H1 (cell line): ENCODE measurements at regions not wholly inside any gene's neighbourhood (a gene's known extent, or its start where the extent isn't known, plus 50 kb on each side); places are given as distances from the start of the nearest gene placed in this dataset.

Experiments
- ASH2L ChIP-seq: fragments of 200-600, 300-600 bp; sonication (generic); IDR thresholded peaks from one replicate; pipeline ENCODE4 v1.7.1; 2017; ENCODE audit warnings: low read length
- CBX5 ChIP-seq: fragments of 300-800, 300-1000 bp; sonication (generic); IDR thresholded peaks from 2 replicates; pipeline ENCODE4 v1.7.1; 2016; ENCODE audit warnings: antibody characterized with exemption, low read length, low read depth
- EZH2 ChIP-seq: fragments of 200-600 bp; sonication (generic); IDR thresholded peaks from 2 replicates; pipeline ENCODE4 v1.7.1; 2012; ENCODE audit warnings: low read depth, mild to moderate bottlenecking, moderate library complexity, low read length, inconsistent platforms; ENCODE audit not compliant: severe bottlenecking
- FOSL1 ChIP-seq: IDR thresholded peaks from 2 replicates; pipeline ENCODE4 v1.6.1; 2011; ENCODE audit warnings: mild to moderate bottlenecking, low read depth, low read length, moderate library complexity; ENCODE audit not compliant: insufficient read depth
- GABPA ChIP-seq: IDR thresholded peaks from 2 replicates; pipeline ENCODE4 v1.6.1; 2011; ENCODE audit warnings: mild to moderate bottlenecking, low read length, moderate library complexity, borderline replicate concordance; ENCODE audit not compliant: insufficient read depth
- GTF2F1 ChIP-seq: IDR thresholded peaks from 2 replicates; pipeline ENCODE4 v1.6.1; 2012; ENCODE audit warnings: low read depth, low read length, improper control_type of control experiment, borderline replicate concordance
- JUN ChIP-seq: IDR thresholded peaks from 2 replicates; pipeline ENCODE4 v1.6.1; 2011; ENCODE audit warnings: low read depth, mild to moderate bottlenecking, improper control_type of control experiment, low read length
- KDM4A ChIP-seq: IDR thresholded peaks from one replicate; pipeline ENCODE4 v1.7.1; 2012; ENCODE audit warnings: low read depth, mild to moderate bottlenecking, moderate library complexity, low read length, inconsistent platforms; ENCODE audit not compliant: severe bottlenecking
- NRF1 ChIP-seq: IDR thresholded peaks from 2 replicates; pipeline ENCODE4 v1.6.1; 2011; ENCODE audit warnings: mild to moderate bottlenecking, low read depth, low read length, improper control_type of control experiment
- RAD21 ChIP-seq, 2 experiments: IDR thresholded peaks in 1 of 2; conservative IDR thresholded peaks in 1 of 2; 2 replicates each; pipeline ENCODE4 v1.6.1; 2011; ENCODE audit warnings: low read depth in 2 of 2, low read length in 2 of 2, improper control_type of control experiment in 1 of 2, inconsistent platforms in 1 of 2, mild to moderate bottlenecking in 1 of 2, moderate library complexity in 1 of 2
- RBBP5 ChIP-seq: IDR thresholded peaks from 2 replicates; pipeline ENCODE4 v1.7.1; 2012; ENCODE audit warnings: low read depth, mild to moderate bottlenecking, inconsistent platforms, low read length, moderate library complexity, borderline replicate concordance
- SRF ChIP-seq: IDR thresholded peaks from 2 replicates; pipeline ENCODE4 v1.6.1; 2011; ENCODE audit warnings: mild to moderate bottlenecking, low read depth, low read length, moderate library complexity
- TF ChIP-seq, protein P1 (sequence below): IDR thresholded peaks from 2 replicates; pipeline ENCODE4 v1.6.1; 2012; ENCODE audit warnings: inconsistent platforms

DNA sequence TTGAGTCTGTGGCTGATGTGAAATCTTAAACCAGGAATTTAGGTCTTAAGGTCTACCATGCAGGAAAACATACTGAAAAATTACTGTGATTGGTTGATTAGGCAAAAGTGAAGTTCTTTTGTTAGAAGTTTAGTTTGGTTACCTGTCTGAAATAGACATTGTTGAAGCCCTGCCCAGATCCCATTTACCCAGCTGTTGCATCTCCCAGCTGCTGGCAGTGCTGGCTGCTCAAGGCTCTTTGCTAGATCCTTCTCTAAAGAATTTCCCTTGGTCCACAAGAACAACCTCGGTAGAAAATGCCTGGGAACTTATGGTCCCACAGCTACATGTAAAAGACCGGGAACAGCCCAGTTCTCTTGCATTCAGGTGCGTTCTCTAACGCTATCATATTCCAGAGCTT, 137.3 kb downstream of the EDEM1 start (continued):
- TF ChIP-seq ASH2L = no peak
- TF ChIP-seq, protein P1, sequence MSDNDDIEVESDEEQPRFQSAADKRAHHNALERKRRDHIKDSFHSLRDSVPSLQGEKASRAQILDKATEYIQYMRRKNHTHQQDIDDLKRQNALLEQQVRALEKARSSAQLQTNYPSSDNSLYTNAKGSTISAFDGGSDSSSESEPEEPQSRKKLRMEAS = no peak
- no peak for TF ChIP-seq KDM4A
- TF ChIP-seq FOSL1 = no peak
- no peak for TF ChIP-seq JUN
- TF ChIP-seq GABPA = no peak
- TF ChIP-seq NRF1 = no peak
- no peak for TF ChIP-seq RAD21 (IDR thresholded peaks at IDR 0.05 in 1 of 2, conservative IDR thresholded peaks at IDR 0.05 in 1 of 2; ENCODE audit: low read depth in 2 of 2, low read length in 2 of 2)
- no peak for TF ChIP-seq CBX5
- TF ChIP-seq EZH2 = no peak
- no peak for TF ChIP-seq RBBP5
- no peak for TF ChIP-seq GTF2F1
- no peak for TF ChIP-seq SRF
